ENCODE measurements at regions not wholly inside any gene's neighbourhood (a gene's known extent, or its start where the extent isn't known, plus 50 kb on each side); places are given as distances from the start of the nearest gene placed in this dataset.
"Not testable (repeated sequence)": the region's sequence is repeated elsewhere in the genome, so short reads cannot be mapped to it uniquely, and the experiment has no call there.

- Mint-ChIP-seq H3K4me1 (ENCODE audit: low read depth) (no peaks in the 10 kb centered on the region), H3K27ac (no peak overlapping the region), H3K4me3 (no peak overlapping the region), H3K9me3 (no peaks in the 10 kb centered on the region), H3K27me3 (ENCODE audit: low read depth) (no peaks in the 10 kb centered on the region), H3K36me3 (ENCODE audit: low read depth) (no peaks in the 10 kb centered on the region)
These were observed 159.5 kb downstream of the KIF26A start for GRCh38 chr14:104297721-104298401.

- Mint-ChIP-seq H3K4me1 (ENCODE audit: low read depth) (no peaks in the 10 kb centered on the region), H3K4me3 (no peak overlapping the region), H3K27me3 (ENCODE audit: low read depth) (no peaks in the 10 kb centered on the region), H3K27ac (no peak overlapping the region), H3K9me3 (no peaks in the 10 kb centered on the region), H3K36me3 (ENCODE audit: low read depth) (no peaks in the 10 kb centered on the region)
These were observed 160.1 kb downstream of the KIF26A start for GRCh38 chr14:104298458-104298857.

- H3K9me3 Mint-ChIP-seq, result no peaks in the 10 kb centered on the region
- no peaks in the 10 kb centered on the region for H3K4me1 Mint-ChIP-seq (ENCODE audit: low read depth)
- no peaks in the 10 kb centered on the region for H3K27me3 Mint-ChIP-seq (ENCODE audit: low read depth)
- no peak overlapping the region for H3K4me3 Mint-ChIP-seq
- no peaks in the 10 kb centered on the region for H3K36me3 Mint-ChIP-seq (ENCODE audit: low read depth)
- no peak overlapping the region for H3K27ac Mint-ChIP-seq
These were observed 161.8 kb downstream of the KIF26A start for GRCh38 chr14:104299993-104300761.

GRCh38 chr14:104301731-104302460 lies 163.5 kb downstream of the KIF26A start:
- no peak overlapping the region for H3K27ac Mint-ChIP-seq
- H3K4me1 Mint-ChIP-seq (ENCODE audit: low read depth), result no peaks in the 10 kb centered on the region
- H3K36me3 Mint-ChIP-seq (ENCODE audit: low read depth), result no peaks in the 10 kb centered on the region
- H3K4me3 Mint-ChIP-seq, result no peak overlapping the region
- no peaks in the 10 kb centered on the region for H3K27me3 Mint-ChIP-seq (ENCODE audit: low read depth)
- H3K9me3 Mint-ChIP-seq, result no peaks in the 10 kb centered on the region

- H3K36me3 Mint-ChIP-seq (ENCODE audit: low read depth), result no peaks in the 10 kb centered on the region
- no peak overlapping the region for H3K27ac Mint-ChIP-seq
- H3K9me3 Mint-ChIP-seq, result no peaks in the 10 kb centered on the region
- H3K27me3 Mint-ChIP-seq (ENCODE audit: low read depth), result no peaks in the 10 kb centered on the region
- H3K4me3 Mint-ChIP-seq, result no peak overlapping the region
- no peaks in the 10 kb centered on the region for H3K4me1 Mint-ChIP-seq (ENCODE audit: low read depth)
These were observed 164.5 kb downstream of the KIF26A start for GRCh38 chr14:104302794-104303405.

- Mint-ChIP-seq H3K27ac (no peak overlapping the region), H3K9me3 (no peaks in the 10 kb centered on the region), H3K36me3 (ENCODE audit: low read depth) (no peaks in the 10 kb centered on the region), H3K4me3 (no peak overlapping the region), H3K4me1 (ENCODE audit: low read depth) (no peaks in the 10 kb centered on the region), H3K27me3 (ENCODE audit: low read depth) (no peaks in the 10 kb centered on the region)
These were observed 165.5 kb downstream of the KIF26A start for GRCh38 chr14:104303705-104304425.

GRCh38 chr14:104304451-104305351 lies 166.3 kb downstream of the KIF26A start:
- no peaks in the 10 kb centered on the region for H3K4me1 Mint-ChIP-seq (ENCODE audit: low read depth)
- H3K27me3 Mint-ChIP-seq (ENCODE audit: low read depth), result no peaks in the 10 kb centered on the region
- H3K9me3 Mint-ChIP-seq, result no peaks in the 10 kb centered on the region
- no peaks in the 10 kb centered on the region for H3K36me3 Mint-ChIP-seq (ENCODE audit: low read depth)
- H3K27ac Mint-ChIP-seq, result no peak overlapping the region
- H3K4me3 Mint-ChIP-seq, result no peak overlapping the region

- H3K9me3 Mint-ChIP-seq, result no peaks in the 10 kb centered on the region
- H3K4me1 Mint-ChIP-seq (ENCODE audit: low read depth), result no peaks in the 10 kb centered on the region
- no peak overlapping the region for H3K4me3 Mint-ChIP-seq
- no peaks in the 10 kb centered on the region for H3K27me3 Mint-ChIP-seq (ENCODE audit: low read depth)
- no peaks in the 10 kb centered on the region for H3K36me3 Mint-ChIP-seq (ENCODE audit: low read depth)
- no peak overlapping the region for H3K27ac Mint-ChIP-seq
These were observed 167.4 kb downstream of the KIF26A start for GRCh38 chr14:104305511-104306449.

- H3K27ac Mint-ChIP-seq, result no peak overlapping the region
- no peak overlapping the region for H3K4me3 Mint-ChIP-seq
- no peaks in the 10 kb centered on the region for H3K36me3 Mint-ChIP-seq (ENCODE audit: low read depth)
- no peaks in the 10 kb centered on the region for H3K27me3 Mint-ChIP-seq (ENCODE audit: low read depth)
- H3K9me3 Mint-ChIP-seq, result peaks cover 5% of the 10 kb centered on the region
- no peaks in the 10 kb centered on the region for H3K4me1 Mint-ChIP-seq (ENCODE audit: low read depth)
These were observed 168.2 kb downstream of the KIF26A start for GRCh38 chr14:104306450-104307040.

GRCh38 chr14:104307246-104307626 lies 168.8 kb downstream of the KIF26A start:
- no peaks in the 10 kb centered on the region for H3K4me1 Mint-ChIP-seq (ENCODE audit: low read depth)
- H3K4me3 Mint-ChIP-seq, result no peak overlapping the region
- H3K27ac Mint-ChIP-seq, result no peak overlapping the region
- H3K9me3 Mint-ChIP-seq, result peaks cover 5% of the 10 kb centered on the region
- H3K27me3 Mint-ChIP-seq (ENCODE audit: low read depth), result no peaks in the 10 kb centered on the region
- H3K36me3 Mint-ChIP-seq (ENCODE audit: low read depth), result no peaks in the 10 kb centered on the region

GRCh38 chr14:104307627-104308401 lies 169.4 kb downstream of the KIF26A start:
- peaks cover 5% of the 10 kb centered on the region for H3K9me3 Mint-ChIP-seq
- H3K27ac Mint-ChIP-seq, result no peak overlapping the region
- H3K36me3 Mint-ChIP-seq (ENCODE audit: low read depth), result no peaks in the 10 kb centered on the region
- no peak overlapping the region for H3K4me3 Mint-ChIP-seq
- H3K4me1 Mint-ChIP-seq (ENCODE audit: low read depth), result no peaks in the 10 kb centered on the region
- no peaks in the 10 kb centered on the region for H3K27me3 Mint-ChIP-seq (ENCODE audit: low read depth)

GRCh38 chr14:104308534-104308933 lies 170.1 kb downstream of the KIF26A start:
- not testable (repeated sequence) for H3K27me3 Mint-ChIP-seq (ENCODE audit: low read depth); H3K4me3 Mint-ChIP-seq; H3K4me1 Mint-ChIP-seq (ENCODE audit: low read depth); H3K9me3 Mint-ChIP-seq; H3K36me3 Mint-ChIP-seq (ENCODE audit: low read depth); H3K27ac Mint-ChIP-seq
